ENCODE measurements at regions not wholly inside any gene's neighbourhood (a gene's known extent, or its start where the extent isn't known, plus 50 kb on each side); places are given as distances from the start of the nearest gene placed in this dataset.

DNA sequence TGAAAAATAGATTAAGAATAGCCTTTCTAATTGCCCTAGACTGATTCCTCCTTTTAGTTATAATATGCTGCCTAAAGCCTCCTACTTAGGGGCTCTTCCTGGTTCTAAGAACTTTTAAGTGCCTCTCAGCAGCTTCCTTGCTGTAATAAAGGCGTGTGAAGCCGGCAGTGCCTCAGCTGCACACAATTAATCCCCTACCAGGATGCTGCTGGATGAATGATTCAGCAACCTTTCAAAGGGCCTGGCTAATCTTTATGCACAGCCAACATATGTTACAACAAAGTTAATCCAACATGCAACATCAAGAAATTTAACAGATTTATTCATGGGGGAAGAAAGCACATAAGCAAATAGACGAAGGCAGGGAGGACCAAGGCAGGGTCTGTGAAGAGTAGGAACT, 145.2 kb downstream of the PMP22 start:
- FAIRE-seq (no peak), ATAC-seq (no peak), DNase-seq (no peak)
- no peak overlapping the region for H3K4me3 ChIP-seq
- H3K4me1 ChIP-seq: no peaks in the 10 kb centered on the region
- 74 to 86% methylated on average over 3 of the region's 3 CpGs for WGBS, 2 donors
- no peak for TF ChIP-seq CTCF (IDR thresholded peaks at IDR 0.05)
- H3K27ac ChIP-seq: no peak overlapping the region
- peaks cover 0 to 6% (median 2%) of the 10 kb centered on the region in 4 donors for H3K27me3 ChIP-seq
- intact Hi-C loops (cut with DNase I): no loop called here
- H3K9me3 ChIP-seq: no peaks in the 10 kb centered on the region
- H3K36me3 ChIP-seq: no peaks in the 10 kb centered on the region

DNA sequence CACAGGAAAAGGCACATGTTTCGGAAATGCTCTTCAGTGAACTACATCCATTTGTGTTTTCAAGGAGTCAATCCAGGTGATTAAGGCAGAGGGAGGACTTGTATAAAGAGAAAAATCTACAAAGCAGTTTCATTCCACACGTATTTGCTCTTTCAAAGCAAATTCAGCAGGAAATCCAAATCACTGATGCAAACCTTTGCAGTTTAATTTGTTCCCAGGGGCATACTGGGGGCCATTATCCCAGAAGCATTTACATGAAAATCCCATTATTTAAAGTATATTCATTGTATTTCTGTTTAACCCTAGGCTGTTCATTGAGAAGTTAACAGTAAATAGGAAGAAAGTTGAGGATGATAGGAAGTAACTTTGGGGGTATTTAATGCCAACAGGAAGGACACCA, 147.9 kb downstream of the PMP22 start:
- no peak overlapping the region for H3K27ac ChIP-seq
- no peak overlapping the region for H3K4me3 ChIP-seq
- ATAC-seq (no peak), FAIRE-seq (no peak), DNase-seq (no peak)
- no peaks in the 10 kb centered on the region for H3K36me3 ChIP-seq
- TF ChIP-seq CTCF (IDR thresholded peaks at IDR 0.05): no peak
- H3K27me3 ChIP-seq: peaks cover 0 to 6% (median 0%) of the 10 kb centered on the region in 4 donors
- intact Hi-C loops (cut with DNase I): no loop called here
- WGBS, 2 donors: 40 to 59% methylated on average over 2 of the region's 2 CpGs
- H3K4me1 ChIP-seq: no peaks in the 10 kb centered on the region
- H3K9me3 ChIP-seq: no peaks in the 10 kb centered on the region

DNA sequence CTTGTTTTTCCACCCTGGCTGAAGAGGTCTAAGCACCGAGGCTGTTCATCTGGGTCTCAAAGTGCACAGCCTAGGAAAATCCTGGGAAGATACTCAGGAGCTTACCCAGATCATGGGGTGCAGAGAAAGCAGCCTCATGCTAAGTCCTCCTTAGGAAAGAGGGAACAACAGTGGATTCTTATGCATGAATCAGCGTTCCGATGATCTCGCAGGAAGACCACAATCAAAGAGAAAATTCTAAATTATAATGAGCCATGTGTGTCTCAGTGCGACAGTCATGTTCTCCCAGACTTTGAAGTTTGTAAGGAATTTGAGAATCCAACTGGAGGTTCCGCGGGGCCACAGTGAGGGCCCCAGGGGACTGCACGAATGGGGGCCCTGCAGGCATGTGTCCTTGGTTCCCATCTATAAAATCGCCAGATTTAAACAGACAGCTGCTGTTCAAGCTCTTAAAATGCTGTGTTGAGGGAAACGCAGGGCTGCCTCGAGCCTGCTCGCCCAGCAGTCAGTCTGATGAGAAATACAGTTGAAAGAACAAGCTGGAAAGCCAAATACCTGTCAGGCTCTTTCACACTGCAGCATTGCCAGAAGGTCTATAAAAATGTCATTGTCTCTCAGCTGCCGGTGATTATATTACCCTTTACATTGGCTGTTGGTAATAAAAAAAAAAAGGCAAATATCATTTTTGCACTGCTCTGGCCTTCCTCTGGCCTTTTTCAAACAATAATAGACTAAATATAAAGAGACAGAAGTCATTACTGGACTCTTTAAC, 152.1 kb downstream of the PMP22 start:
- H3K27ac ChIP-seq: no peak overlapping the region
- no peaks in the 10 kb centered on the region for H3K4me1 ChIP-seq
- FAIRE-seq (no peak), DNase-seq (no peak), ATAC-seq (peak in 2 of 4 donors; percentile 19 to 44)
- intact Hi-C loops (cut with DNase I): no loop called here
- no peaks in the 10 kb centered on the region for H3K36me3 ChIP-seq
- no peaks in the 10 kb centered on the region for H3K27me3 ChIP-seq
- WGBS, 2 donors: 47 to 51% methylated on average over 13 of the region's 13 CpGs
- no peak for TF ChIP-seq CTCF (IDR thresholded peaks at IDR 0.05)
- H3K9me3 ChIP-seq: no peaks in the 10 kb centered on the region
- H3K4me3 ChIP-seq: no peak overlapping the region

DNA sequence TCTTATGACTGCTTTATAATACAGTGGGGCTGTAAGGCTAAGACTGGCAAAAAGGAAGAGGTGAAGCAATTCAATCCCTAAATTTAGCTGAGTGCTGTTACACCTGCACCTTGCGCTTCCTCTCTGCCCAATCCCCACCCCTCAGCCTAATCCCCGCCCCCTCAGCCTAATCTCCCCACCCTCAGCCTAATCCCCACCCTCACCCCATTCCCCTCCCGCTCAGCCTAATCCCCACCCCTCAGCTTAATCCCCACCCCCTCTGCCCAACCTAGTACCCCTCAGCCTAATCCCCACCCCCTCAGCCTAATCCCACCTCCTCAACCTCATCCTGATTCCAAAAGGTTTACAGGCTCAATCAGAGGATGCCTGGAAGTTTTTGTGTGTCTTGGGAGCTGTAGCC, 155.5 kb downstream of the PMP22 start:
- no peak overlapping the region for H3K4me3 ChIP-seq
- H3K9me3 ChIP-seq: no peaks in the 10 kb centered on the region
- no peak overlapping the region for H3K27ac ChIP-seq
- TF ChIP-seq CTCF (IDR thresholded peaks at IDR 0.05): no peak
- H3K36me3 ChIP-seq: no peaks in the 10 kb centered on the region
- ATAC-seq (no peak), DNase-seq (no peak), FAIRE-seq (no peak)
- no peaks in the 10 kb centered on the region for H3K27me3 ChIP-seq
- WGBS, 2 donors: 53 to 67% methylated on average over 3 of the region's 3 CpGs
- H3K4me1 ChIP-seq: no peaks in the 10 kb centered on the region
- intact Hi-C loops (cut with DNase I): no loop called here

DNA sequence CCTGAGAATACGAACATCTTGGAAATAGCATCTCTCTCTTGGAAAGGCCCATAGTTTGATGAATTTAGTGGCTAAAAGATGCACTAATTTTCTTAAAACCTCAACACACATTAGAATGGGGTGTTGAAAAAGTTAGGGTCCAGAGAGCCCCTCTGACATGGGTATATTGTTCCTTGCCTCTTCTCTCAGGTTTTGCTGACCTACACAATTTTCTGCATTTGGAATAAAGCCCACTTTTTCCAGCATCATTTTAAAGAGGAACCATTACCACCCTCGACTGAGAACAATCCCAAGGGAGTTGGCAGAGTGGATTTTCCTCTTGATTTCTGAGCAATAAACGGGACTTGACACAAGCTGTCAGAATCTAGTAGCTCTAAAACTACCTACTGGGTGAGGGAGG, 156.1 kb downstream of the PMP22 start:
- WGBS, 2 donors: 56 to 62% methylated on average over 3 of the region's 3 CpGs
- no peak for ATAC-seq
- Histone ChIP-seq H3K27me3 (no peaks in the 10 kb centered on the region), H3K4me1 (no peaks in the 10 kb centered on the region), H3K4me3 (no peak overlapping the region), H3K27ac (no peak overlapping the region), H3K9me3 (no peaks in the 10 kb centered on the region), H3K36me3 (no peaks in the 10 kb centered on the region)
- no peak for FAIRE-seq
- intact Hi-C loops (cut with DNase I): no loop called here
- TF ChIP-seq CTCF (IDR thresholded peaks at IDR 0.05): no peak
- no peak for DNase-seq
